HG02870 (cell line): ENCODE measurements at regions not wholly inside any gene's neighbourhood (a gene's known extent, or its start where the extent isn't known, plus 50 kb on each side); places are given as distances from the start of the nearest gene placed in this dataset.
"Not testable (repeated sequence)": the region's sequence is repeated elsewhere in the genome, so short reads cannot be mapped to it uniquely, and the experiment has no call there.

ENCODE experiments used
- ATAC-seq: cut with Tn5 transposase; IDR thresholded peaks from one replicate; pipeline ENCODE4 v1.9.1; 2021; ENCODE audit warnings: mild to moderate bottlenecking, moderate library complexity; ENCODE audit not compliant: unreplicated experiment

DNA sequence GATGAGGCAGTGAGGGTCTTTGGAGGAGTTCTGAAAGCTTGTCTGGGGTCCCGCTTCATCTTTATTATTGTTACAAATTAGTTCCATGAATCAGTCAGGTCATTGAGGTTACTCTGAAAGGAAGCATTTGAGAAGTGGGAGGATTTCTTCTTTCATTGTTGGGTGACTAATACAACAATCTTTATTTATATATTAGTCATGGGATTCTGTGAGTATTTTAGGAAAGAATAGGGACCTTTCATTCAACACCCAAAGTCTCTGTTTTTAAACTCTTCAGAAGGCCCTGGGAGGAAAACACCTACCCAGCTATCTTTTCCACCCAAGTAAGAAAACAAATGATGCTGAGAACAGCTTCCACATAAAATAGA is 98.3 kb downstream of the SOD2 start:
- no peak for ATAC-seq

DNA sequence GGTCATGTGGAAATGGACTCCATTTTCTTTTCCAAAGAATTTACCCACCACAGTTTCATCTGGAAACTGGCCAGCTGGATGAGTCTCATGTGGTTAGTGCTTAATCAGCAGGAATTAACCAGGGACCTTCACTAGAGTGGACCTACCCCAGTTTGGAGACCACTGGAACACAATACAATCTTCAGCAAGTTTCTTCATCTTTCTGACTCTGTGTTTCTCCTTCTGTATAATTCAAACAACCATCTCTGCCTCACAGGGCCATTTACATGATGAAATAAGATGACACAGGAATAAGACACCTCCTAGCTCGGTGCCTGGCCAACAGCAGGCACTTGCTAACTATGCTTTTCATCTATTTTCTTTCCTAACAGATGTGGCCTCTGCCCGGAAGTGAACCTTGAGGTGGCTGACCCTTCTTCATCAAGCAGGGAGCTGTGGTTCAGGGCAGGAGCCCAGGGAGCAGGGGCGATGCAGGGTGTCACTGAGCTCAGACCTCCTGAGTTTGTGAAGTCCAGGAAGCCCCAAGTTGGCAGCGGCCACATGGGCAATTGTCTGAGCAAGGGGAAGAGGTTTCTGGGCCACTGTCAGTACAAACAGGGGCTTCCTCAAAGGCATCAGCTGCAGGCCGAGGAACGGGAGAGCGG is 98.8 kb downstream of the SOD2 start:
- ATAC-seq, result no peak

DNA sequence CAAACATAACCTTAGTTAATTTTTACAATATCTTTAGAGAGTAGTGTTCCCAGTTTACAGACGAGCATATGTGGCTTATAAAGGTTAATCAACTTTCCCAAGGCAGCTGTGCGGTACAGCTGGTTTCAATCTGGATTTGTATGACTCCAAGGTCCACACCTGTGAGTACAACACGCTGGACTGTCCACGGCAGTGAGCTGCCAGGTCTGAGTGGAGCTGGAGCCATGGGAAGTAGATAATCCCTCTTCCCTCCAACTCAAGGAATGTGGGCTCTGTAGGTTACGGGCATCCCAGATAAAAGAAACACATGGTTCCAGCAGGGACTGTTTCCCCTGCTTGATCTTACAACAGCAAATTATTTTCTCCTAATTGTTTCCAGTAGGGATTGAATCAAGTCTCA is 102.2 kb downstream of the SOD2 start:
- no peak for ATAC-seq

DNA sequence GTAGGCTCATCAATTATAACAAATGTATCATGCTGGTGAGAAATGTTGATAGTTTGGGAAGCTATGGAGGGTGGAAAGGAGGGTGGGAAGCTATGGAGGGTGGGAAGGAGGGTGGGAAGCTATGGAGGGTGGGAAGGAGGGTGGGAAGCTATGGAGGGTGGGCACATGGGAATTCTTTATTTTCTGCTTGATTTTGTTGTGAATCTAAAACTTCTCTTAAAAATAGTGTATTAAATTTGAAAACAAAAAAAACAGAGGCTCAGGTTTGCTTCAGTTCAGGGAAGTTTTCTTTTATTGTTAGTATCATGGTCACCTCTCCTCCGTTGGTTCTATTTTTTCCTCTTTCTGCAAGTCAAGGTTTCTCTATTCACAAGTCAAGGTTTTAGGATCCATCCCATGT is 106.4 kb downstream of the SOD2 start:
- ATAC-seq, result no peak

DNA sequence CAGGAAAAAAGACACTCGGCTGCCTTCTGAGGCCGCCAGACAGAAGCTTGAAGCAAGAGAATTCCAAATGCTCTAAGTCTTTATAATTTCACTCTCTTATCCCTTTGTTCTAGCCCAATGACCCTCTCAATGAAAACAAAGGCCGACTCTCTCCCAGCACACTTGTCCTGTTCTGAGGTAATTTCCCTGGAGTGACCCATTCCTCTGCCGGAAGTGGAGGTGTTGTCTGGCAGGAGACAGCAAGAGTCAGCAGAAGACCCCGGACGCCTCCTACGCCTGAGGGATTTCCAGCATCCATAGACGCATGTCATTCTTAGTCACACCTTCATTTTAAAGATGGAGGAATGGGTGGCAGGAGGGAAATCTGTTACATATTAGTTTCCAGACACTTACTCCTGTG is 110.3 kb downstream of the SOD2 start:
- ATAC-seq, result no peak

DNA sequence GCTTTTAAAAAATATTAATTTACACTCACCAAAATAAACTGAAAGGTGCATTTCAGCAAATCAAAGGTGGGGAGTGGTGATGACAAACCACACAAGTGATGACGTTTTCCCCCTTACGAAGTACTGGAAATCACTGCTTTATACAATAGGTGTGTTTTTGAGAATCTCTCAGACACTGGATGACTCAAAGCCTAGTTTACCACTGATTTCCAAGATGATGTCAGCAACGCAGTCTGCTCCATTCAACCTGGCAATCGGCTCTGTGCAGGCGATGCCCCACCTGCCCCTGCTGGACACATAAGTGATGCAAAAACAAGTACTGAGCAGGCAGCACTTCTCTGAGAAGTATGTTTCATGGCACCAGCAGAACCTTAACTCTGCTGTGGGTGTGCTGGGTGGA is 114.4 kb downstream of the SOD2 start:
- ATAC-seq, result no peak

DNA sequence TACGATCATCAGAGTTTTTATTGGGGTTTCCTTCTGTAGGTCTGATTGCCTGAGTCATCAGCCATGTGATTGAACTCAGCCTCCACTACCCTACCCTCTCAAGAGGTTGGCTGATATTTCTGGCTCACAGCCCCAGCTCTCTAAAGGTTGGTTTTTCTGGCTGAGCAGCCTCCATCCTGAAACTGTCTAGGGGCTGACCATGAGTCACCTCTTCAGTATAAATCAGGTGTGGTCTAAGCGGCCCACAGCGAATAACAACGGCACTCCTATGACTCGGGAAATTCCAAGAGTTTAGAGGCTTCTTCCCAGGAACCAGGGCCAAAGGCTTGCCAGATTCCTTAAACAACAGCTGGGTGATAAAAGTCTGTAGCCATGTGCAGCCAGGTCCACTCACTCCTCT is 115.5 kb downstream of the SOD2 start:
- no peak for ATAC-seq

DNA sequence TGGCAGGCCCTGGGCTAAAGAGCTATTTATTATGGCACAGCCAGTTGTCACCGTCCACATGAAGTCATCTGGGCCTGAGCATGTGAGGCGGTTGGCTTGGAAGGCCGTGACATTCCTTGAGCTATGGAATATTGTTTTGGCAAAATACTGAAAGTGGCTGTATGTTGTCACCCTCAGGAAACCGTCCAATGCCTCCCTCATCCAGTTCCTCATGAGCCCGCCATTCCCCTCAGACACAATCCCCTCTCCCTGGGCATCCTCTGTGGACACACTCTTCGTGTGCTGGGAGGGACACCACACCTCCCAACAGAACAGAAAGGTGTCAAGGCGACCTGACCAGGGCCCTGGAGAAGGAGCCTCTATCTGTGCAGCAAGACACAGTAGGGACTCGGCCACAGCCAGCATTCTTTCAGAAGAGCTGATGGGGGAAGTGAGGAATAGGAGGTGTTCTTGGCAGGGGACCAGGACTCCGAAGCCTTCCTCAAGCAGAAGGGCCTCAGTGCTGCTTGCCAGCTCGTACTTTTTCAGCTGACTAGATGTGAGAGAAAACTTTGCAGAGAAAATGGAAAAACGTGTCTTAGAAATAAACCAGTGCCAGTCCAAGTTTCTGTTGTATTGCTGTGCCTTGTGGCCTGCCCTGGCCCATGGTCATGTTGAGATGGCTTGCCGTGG is 120.5 kb downstream of the SOD2 start:
- no peak for ATAC-seq

DNA sequence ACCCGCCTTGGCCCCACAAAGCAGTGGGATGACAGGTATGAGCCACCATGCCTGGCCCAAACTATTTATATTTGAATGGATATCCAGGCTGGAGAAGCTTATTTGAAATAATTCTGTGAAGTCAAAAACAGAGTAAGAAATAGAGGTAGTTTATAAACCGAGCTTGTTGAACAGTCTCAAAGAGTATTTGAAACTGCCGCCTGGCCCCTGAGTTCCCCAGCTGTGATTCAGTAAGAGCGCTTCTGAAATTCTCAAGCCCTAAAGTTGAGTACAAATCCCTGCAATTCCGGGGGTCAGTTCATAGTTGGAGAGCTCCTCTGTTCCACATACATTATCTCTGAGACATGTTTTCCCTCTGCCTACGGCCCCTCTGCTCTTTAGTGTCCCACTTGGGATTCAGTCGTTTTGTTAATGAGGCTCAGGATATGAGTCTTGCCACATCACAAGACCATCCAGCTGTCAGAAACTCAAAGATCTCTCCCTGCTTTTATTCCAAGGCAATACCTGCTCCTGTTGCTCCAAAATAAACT is 127.8 kb downstream of the SOD2 start:
- ATAC-seq, result no peak

DNA sequence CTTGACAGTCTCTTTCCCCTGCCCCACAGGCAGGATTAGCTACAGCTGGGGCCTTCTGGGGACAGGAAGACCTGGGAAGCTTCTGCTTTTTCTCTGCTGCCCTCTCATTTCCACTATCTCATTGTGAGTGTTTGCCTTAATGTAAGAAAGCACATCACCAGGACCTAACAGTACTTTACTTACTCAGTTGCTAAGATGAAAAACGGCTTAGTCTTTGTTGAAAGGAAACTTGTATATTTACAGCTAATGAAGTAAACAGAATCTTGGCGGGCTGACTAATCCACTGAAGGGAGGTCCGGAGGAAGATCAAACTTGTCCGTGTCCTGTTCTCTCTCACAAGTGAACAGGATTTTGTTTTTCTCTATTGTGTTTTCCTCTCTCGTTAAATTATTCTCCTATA is 128.6 kb downstream of the SOD2 start:
- no peak for ATAC-seq

DNA sequence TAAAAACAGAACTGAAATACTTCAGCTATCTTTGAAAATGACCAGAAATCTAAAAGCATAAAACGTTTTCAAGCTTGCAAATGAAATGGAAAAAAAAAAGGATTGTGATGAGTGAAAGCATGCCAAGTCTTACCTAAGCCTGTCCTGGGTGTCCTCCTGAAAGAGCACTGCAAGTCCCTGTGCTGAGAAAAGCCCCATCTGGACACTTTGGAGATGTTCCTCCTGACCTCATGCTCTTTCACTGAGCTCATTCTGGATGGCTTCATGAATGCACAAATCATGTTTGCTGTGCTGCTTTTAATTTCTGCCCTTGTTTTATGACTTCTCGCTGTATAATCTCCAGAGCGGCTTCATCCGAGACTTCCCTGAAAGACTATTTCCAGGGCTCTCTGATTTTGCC is 136.0 kb downstream of the SOD2 start:
- ATAC-seq, result no peak

DNA sequence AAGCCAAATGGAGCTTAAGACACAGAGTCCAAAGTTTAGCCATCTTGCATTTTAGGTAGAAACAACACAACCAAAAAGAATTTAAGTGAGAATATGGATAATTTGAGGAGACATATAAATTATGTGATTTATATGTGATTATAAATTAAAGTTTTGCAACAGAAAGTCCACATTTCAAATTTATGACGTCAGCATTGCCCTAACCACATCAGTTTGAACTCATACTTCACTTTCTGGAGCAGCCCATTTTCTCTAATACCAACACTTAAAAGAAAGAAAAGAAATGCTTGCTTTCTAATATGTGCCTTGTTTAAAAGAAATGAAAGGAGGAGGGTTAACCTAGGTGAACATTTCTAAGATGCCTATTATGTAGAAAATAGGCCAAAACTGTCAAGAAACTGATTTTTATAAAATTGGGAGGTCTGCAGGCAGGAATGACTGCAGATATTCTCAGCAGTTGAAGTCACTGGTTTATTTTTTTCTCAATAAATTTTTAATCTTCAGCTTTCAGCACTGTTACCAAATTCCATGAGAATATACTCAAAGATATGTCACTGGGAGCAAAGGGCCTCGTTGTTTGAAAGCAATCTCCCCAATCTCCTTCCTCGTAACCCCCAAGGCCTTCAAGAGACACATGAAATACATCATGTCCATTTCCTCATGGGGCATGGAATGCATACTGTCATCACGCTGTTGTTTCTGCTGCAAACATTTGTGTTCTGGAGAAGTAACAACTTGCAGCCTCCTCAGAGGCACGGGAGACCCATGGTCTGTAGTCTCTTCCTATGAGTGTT is 137.8 kb downstream of the SOD2 start:
- ATAC-seq, result no peak

DNA sequence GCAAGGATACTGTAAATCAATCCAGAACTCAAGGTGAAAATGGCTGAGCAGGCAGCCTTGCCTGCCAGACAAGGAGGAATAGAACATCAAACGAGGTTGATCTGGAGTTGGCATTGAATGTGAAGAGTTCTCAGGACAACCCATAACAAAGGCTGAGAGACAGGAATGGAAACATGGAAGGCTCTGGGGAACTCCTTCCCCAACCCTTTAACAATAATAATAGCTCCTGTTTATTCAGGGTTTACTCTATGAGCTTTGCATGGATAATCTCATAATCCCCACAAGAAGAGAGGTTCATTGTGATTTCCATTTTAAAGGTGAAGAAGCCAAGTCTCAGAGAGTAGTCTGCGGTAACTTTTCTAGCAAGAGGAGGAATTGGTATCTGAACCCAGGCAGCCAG is 151.7 kb downstream of the SOD2 start:
- ATAC-seq, result no peak

DNA sequence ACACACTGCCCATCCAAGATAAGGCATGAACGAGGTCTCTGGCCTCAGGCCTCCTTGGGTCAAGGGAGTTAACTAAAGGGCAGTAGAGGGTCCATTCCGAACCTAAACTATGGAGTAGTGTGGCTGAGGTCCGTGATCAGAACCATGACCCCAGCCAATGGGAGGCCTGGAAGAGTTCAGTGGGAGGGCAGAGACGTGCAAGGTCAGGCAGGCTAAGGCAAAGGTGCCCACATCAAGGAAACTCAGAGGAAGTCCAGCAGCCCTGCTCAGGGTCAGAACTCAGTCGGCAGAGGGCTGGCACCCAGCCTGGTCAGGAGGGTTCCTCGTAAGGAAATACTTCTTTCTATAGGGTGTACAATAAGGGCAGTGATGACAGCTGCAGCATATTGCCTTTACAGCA is 152.2 kb downstream of the SOD2 start:
- ATAC-seq, result no peak

DNA sequence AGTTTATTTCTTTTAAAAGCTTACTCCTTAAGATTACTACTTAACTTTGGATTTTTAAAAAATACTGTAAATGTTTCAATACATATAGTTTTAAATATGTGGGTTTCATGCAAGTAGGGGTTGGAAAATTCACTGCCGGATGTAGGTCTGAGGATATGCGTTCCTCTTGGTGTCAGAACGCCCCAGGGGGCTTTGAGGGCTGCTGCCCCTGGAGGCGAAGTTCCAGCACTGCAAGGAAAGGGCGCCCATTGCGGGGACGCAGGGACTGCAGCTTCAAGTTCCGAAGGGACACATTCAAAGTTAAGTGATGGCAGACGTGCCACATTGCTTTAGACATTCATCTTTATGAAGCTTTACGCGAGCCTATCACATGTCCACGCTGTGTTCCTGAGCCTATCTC is 152.9 kb downstream of the SOD2 start:
- no peak for ATAC-seq

DNA sequence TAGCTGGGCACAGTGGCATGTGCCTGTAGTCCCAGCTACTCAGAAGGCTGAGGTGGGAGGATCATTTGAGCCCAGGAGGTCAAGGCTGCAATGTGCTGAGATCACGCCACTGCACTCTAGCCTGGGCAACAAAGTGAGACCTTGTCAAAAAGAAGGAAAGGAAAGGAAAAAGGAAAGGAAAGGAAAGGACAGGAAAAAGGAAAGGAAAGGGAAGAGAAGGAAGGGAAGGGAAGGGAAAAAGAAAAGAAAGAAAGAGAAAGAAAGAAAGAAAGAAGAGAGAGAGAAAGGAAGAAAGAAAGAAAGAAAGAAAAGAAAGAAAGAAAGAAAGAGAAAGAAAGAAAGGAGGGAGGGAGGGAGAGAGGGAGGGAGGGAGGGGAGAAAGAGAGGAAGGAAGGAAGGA is 155.0 kb downstream of the SOD2 start:
- ATAC-seq, result not testable (repeated sequence)

DNA sequence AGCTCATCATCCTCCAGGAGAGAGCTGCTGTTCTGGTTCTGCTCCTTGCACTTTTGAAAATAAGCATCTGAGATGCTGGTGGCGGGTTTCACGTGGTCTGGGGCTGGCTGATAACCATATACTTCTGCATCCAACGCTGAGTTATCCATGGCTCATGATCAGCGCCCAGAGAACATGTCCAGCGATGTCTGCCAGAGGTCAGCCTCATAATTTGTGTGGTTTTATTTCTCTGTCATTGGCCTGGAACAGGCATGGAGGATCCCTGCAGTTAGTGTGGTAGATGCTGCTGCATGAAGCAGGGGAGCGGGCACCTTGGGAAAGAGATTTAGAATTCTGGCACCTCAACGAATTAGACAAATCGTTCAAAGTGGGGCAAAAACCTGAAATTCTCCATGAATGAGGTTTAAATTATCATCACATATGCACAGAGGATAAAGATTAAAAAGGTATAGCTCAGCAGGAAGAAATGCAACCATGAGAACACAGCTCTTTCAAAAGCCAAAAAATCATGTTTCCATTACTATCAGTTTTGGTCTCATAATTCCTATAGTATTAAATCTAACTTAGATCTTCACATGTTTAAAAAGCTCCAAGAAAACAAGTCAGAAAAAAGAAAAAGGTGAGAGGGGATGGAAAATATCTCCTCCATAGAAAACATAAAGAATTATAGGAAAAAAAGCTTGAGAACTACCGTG is 157.2 kb downstream of the SOD2 start:
- ATAC-seq, result no peak

DNA sequence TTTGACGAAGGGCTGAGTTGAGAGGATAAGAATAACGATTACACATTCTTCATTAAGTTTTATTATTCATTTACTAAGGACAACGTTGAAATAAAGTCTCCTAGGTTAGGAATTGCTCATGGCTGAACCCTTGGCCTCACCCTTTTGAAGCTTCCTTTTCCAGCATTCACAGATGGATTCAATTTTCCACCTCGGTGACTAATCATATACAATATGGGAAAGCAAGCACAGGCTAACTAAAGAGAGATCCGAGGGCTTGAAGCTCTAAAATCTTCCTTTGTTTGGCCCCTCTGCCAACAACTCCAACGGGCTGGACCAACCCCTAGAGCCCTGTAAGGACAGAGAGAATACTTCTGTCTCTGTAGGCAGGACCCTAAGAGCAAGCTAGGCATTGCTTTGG is 159.5 kb downstream of the SOD2 start:
- ATAC-seq, result no peak

DNA sequence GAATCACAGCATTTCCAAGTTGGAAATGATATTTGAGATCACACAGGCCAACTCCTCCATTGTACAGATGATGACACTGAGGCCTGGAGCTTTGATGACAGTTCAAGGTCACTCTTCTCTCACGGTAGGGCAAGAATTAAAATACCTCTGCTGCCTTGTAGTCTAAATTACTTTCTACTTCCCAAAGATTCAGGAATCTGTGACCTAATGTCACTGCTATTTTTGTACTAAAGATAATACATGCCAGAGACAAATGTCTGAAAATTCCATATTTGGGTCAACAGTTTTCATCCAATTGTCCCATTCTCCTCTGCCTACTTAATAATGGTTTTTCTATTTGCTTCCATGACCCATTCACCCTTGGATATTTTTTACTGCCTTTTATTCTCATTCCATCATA is 160.0 kb downstream of the SOD2 start:
- no peak for ATAC-seq

DNA sequence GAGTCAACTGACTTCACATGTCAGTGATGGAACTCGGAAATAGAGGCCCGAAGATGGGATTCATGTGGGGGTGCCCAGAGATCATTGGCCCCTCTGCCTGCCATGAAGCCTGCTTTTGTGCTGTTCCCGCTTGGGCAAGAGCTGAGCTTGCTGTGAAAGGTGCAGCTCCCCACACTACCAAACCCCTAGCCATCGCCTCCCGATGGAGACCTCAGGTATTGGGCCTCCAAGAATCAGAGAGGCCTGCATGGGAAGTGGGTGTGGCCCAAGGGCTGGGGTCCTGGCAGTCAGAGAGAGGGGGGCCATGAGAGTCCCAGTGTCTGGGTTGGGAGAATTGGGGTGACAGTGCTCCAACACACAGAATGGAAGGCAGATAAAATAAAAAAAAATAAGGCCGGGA is 160.9 kb downstream of the SOD2 start:
- ATAC-seq, result no peak

DNA sequence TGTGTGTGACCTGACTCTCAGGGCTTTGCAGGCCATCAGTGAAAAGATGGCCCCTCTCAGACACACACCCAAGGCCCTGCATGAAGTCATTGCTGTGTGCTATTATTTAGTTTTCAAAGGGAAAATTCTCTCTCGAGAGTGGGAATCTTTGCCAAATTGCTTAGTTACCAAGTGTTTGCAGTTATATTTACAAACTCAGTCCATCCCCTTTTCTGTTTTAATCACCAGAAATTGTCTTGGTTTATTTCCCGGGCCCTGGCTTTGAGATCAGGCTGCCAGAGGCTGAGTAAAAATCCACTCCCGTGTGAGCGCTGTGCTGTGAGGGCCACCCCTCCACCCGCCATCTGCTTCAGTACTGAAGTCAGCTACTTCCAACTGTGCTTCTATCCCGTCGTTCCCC is 163.1 kb downstream of the SOD2 start:
- no peak for ATAC-seq

DNA sequence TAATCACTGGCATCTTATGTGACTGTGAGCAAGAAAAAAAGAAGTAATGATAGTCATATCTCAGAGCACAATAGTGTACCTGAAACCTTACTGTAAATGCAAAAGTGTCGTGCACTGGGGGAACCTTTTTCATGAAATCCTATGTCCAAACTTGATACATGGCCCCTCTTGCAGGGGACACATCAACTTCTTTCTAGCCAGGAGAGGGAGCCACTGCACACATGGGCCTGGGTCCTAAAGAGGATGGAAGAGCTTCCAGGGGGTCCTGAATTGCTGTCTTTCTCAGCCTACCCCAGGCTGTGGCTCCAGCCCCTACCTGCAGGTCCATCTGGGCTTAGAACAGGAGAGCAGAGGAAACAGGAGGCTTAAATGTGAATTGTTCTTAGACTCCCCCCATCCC is 165.7 kb downstream of the SOD2 start:
- ATAC-seq, result no peak
